ENCODE measurements at regions not wholly inside any gene's neighbourhood (a gene's known extent, or its start where the extent isn't known, plus 50 kb on each side); places are given as distances from the start of the nearest gene placed in this dataset.

- TF ChIP-seq FUBP1 (CRISPR knock-in tag; IDR thresholded peaks at IDR 0.05; ENCODE audit: borderline replicate concordance) (0 out of 2 replicates have a peak, but pooled peaks have one; percentile 56), THYN1 (CRISPR knock-in tag; IDR thresholded peaks at IDR 0.05; ENCODE audit: borderline replicate concordance, low read depth) (0 out of 2 replicates have a peak, but pooled peaks have one; percentile 56), GTF3A (CRISPR knock-in tag; conservative IDR thresholded peaks at IDR 0.05) (0 out of 2 replicates have a peak, but pooled peaks have one; percentile 45), ZFP37 (CRISPR knock-in tag; IDR thresholded peaks at IDR 0.05; ENCODE audit: borderline replicate concordance) (no peak), NCOR1 (IDR thresholded peaks at IDR 0.05; ENCODE audit: borderline replicate concordance, low read length) (peak; percentile 92; the same call in 1 of the 2 replicates), USF2 (IDR thresholded peaks at IDR 0.05; ENCODE audit: low read depth, low read length) (no peak), USF2 (CRISPR knock-in tag; IDR thresholded peaks at IDR 0.05; ENCODE audit: borderline replicate concordance) (no peak), ZNF570 (CRISPR knock-in tag; IDR thresholded peaks at IDR 0.05; ENCODE audit: borderline replicate concordance) (0 out of 2 replicates have a peak, but pooled peaks have one; percentile 26), SALL1 (CRISPR knock-in tag; IDR thresholded peaks at IDR 0.05) (peak; percentile 90), PHF21A (CRISPR knock-in tag; IDR thresholded peaks at IDR 0.05) (peak; percentile 91), ZNF607 (CRISPR knock-in tag; IDR thresholded peaks at IDR 0.05; ENCODE audit: borderline replicate concordance) (peak; percentile 67; the same call in 1 of the 2 replicates), ZNF749 (CRISPR knock-in tag; IDR thresholded peaks at IDR 0.05; ENCODE audit: borderline replicate concordance) (peak; percentile 72; the same call in 1 of the 2 replicates), SP5 (CRISPR knock-in tag; IDR thresholded peaks at IDR 0.05; ENCODE audit: borderline replicate concordance, low read depth) (0 out of 2 replicates have a peak, but pooled peaks have one; percentile 10), ZMYM4 (CRISPR knock-in tag; IDR thresholded peaks at IDR 0.05) (peak; percentile 60; the same call in 1 of the 2 replicates)
- TF ChIP-seq, protein P1, sequence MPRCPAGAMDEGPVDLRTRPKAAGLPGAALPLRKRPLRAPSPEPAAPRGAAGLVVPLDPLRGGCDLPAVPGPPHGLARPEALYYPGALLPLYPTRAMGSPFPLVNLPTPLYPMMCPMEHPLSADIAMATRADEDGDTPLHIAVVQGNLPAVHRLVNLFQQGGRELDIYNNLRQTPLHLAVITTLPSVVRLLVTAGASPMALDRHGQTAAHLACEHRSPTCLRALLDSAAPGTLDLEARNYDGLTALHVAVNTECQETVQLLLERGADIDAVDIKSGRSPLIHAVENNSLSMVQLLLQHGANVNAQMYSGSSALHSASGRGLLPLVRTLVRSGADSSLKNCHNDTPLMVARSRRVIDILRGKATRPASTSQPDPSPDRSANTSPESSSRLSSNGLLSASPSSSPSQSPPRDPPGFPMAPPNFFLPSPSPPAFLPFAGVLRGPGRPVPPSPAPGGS (CRISPR knock-in tag; IDR thresholded peaks at IDR 0.05) = no peak
- TF ChIP-seq, protein P2, sequence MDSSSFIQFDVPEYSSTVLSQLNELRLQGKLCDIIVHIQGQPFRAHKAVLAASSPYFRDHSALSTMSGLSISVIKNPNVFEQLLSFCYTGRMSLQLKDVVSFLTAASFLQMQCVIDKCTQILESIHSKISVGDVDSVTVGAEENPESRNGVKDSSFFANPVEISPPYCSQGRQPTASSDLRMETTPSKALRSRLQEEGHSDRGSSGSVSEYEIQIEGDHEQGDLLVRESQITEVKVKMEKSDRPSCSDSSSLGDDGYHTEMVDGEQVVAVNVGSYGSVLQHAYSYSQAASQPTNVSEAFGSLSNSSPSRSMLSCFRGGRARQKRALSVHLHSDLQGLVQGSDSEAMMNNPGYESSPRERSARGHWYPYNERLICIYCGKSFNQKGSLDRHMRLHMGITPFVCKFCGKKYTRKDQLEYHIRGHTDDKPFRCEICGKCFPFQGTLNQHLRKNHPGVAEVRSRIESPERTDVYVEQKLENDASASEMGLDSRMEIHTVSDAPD (CRISPR knock-in tag; IDR thresholded peaks at IDR 0.05) = peak; percentile 88
Observed at GRCh38 chr5:124661317-124662141, 84.9 kb downstream of the ZNF608 start (continued).
